Adrenal gland (tissue), 5 donors: ENCODE measurements at regions not wholly inside any gene's neighbourhood (a gene's known extent, or its start where the extent isn't known, plus 50 kb on each side); places are given as distances from the start of the nearest gene placed in this dataset.

ENCODE experiments used
- CTCF ChIP-seq, 6 experiments: fragments of 450-650 bp in 4 of 6; fragments of 200-600 bp in 2 of 6; sonication (generic) in 1 of 6; IDR thresholded peaks; 1 replicate in 5 of 6; 2 replicates in 1 of 6; pipeline versions ENCODE4 v1.5.1 to v1.8.0; 2016 to 2021; ENCODE audit warnings: antibody characterized with exemption in 6 of 6, mild to moderate bottlenecking in 2 of 6, moderate library complexity in 1 of 6
- POLR2A ChIP-seq, 2 donors: fragments of 450-650 bp; IDR thresholded peaks; one replicate each; pipeline ENCODE4 v1.6.1; 2017; ENCODE audit warnings: antibody characterized with exemption in 2 of 2, mild to moderate bottlenecking in 2 of 2, moderate library complexity in 1 of 2
- donor health status: DM: no; HTN: no; CAD: no.

GRCh38 chr10:4296161-4296560 is 511.2 kb upstream of the KLF6 start:
- TF ChIP-seq CTCF (IDR thresholded peaks at IDR 0.05), result no peak
- TF ChIP-seq POLR2A (IDR thresholded peaks at IDR 0.05), result no peak
